Nephron progenitor cell (in vitro differentiated cells): ENCODE measurements at regions not wholly inside any gene's neighbourhood (a gene's known extent, or its start where the extent isn't known, plus 50 kb on each side); places are given as distances from the start of the nearest gene placed in this dataset.

Experiments
- DNase-seq: peaks from one replicate; pipeline ENCODE4 v3.0.0; 2021
- H3K27ac Mint-ChIP-seq: 2 replicates; pipeline ENCODE4 v1.8.0; 2021; ENCODE audit warnings: mild to moderate bottlenecking, moderate library complexity, mixed read lengths
- H3K27me3 Mint-ChIP-seq: 2 replicates; pipeline ENCODE4 v1.8.0; 2021; ENCODE audit warnings: mild to moderate bottlenecking, low read depth, mixed read lengths; ENCODE audit not compliant: poor library complexity
- H3K36me3 Mint-ChIP-seq: 2 replicates; pipeline ENCODE4 v1.8.0; 2021; ENCODE audit warnings: low read depth, mixed read lengths
- H3K4me1 Mint-ChIP-seq: 2 replicates; pipeline ENCODE4 v1.8.0; 2021; ENCODE audit warnings: mixed read lengths
- H3K4me3 Mint-ChIP-seq: 2 replicates; pipeline ENCODE4 v1.8.0; 2021; ENCODE audit warnings: mild to moderate bottlenecking, moderate library complexity, mixed read lengths
- H3K9me3 Mint-ChIP-seq: 2 replicates; pipeline ENCODE4 v1.8.0; 2021; ENCODE audit warnings: mild to moderate bottlenecking, moderate library complexity, mixed read lengths
- TF ChIP-seq, protein P1 (sequence below): fragments of 200-600 bp; sonication (generic); IDR thresholded peaks from 2 replicates; pipeline ENCODE4 v1.5.0; 2021; ENCODE audit warnings: antibody characterized with exemption

DNA sequence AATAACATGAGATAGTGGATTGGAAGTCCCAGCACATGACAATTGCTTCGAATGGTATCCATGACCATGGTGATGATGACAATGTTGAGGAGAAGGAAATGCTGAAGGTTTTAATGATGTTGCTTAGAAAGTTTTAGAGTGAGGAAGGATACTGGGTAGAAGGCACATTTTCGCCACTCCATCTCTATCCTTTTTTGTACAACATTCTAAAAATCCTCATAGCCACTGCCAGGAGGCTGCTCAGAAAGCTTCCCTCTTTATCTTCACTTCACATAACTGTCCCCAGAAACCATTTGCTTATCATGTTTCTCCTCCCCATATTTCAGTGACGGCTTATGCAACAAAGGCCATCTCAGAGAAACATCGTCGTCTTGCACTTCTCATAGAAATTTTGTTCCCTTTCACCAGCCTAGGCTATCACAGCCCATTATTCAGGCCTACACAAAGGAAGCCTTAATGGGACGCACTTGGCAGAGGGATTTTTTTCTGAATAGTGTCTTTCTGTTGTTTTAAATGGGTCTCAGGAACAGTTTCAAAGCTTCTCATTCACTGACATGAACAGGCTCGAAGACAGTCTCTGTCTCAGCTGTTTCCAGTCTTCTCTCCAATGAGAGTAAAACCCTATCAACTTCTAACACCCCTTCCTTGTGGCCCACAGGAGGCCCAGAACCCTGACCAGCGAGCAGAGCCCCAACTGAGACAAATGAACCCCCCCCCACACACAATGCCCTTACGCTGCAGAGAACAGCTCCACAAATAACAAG is 506.7 kb downstream of the HAPSTR1 start:
- Mint-ChIP-seq H3K27me3 (no peaks in the 10 kb centered on the region), H3K27ac (no peak overlapping the region), H3K4me3 (no peak overlapping the region), H3K36me3 (no peaks in the 10 kb centered on the region), H3K4me1 (peaks cover 10% of the 10 kb centered on the region), H3K9me3 (no peaks in the 10 kb centered on the region)
- TF ChIP-seq, protein P1, sequence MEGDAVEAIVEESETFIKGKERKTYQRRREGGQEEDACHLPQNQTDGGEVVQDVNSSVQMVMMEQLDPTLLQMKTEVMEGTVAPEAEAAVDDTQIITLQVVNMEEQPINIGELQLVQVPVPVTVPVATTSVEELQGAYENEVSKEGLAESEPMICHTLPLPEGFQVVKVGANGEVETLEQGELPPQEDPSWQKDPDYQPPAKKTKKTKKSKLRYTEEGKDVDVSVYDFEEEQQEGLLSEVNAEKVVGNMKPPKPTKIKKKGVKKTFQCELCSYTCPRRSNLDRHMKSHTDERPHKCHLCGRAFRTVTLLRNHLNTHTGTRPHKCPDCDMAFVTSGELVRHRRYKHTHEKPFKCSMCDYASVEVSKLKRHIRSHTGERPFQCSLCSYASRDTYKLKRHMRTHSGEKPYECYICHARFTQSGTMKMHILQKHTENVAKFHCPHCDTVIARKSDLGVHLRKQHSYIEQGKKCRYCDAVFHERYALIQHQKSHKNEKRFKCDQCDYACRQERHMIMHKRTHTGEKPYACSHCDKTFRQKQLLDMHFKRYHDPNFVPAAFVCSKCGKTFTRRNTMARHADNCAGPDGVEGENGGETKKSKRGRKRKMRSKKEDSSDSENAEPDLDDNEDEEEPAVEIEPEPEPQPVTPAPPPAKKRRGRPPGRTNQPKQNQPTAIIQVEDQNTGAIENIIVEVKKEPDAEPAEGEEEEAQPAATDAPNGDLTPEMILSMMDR, result no peak
- DNase-seq, result no peak

DNA sequence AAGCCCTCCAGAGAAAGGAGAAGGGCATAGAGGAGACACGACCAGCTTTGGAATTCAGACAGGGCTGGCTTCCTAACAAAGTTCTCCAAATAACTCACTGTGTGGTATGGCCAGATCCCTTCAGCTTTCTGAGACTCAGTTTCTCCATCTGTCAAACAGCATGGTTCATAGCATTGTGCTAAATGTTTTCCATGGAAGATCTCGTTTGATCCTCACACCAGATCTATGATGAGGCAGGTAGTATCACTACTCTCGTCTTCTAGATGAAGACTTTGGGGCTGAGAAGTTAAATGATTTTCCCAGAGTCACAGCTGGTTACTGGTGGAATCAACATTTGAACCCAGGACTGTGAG is 507.3 kb downstream of the HAPSTR1 start:
- Mint-ChIP-seq H3K4me3 (no peak overlapping the region), H3K27me3 (no peaks in the 10 kb centered on the region), H3K27ac (no peak overlapping the region), H3K36me3 (no peaks in the 10 kb centered on the region), H3K4me1 (peaks cover 4% of the 10 kb centered on the region), H3K9me3 (no peaks in the 10 kb centered on the region)
- DNase-seq, result no peak
- TF ChIP-seq, protein P1, result no peak

DNA sequence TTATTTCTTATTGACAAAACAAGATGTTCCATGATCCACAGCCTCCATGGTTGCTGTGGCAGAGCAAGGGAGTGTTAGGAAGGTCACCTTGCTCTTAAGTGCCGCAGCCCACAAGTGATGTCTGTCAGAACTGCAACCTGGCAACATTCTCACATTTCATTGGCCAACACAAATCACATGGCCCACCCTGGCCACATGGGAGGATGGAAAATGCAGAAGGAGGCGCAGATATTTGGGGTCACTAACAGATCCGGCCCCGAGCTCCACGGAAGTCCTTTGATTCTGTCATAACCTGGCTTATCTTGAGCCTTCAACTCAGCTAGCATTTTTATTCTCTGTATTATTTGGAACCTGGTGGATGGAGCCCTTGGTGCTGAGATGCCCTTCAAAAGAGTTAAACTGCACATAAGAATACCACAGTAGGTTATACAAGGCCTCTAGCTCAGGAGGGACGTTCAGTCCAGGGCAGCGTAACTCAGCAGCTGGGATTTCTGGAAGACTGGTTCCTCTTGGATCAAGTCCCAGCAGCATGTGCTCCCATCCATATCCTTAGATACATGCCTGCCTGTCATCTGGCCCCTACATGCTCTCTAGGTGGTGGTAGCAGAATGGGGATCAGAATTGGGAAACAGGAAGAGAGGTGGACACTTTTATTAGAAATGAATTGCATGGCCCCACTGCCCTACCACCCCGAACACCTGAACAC is 508.1 kb downstream of the HAPSTR1 start:
- TF ChIP-seq, protein P1, result no peak
- Mint-ChIP-seq H3K4me1 (peaks cover 4% of the 10 kb centered on the region), H3K27ac (no peak overlapping the region), H3K9me3 (no peaks in the 10 kb centered on the region), H3K27me3 (no peaks in the 10 kb centered on the region), H3K36me3 (no peaks in the 10 kb centered on the region), H3K4me3 (no peak overlapping the region)
- no peak for DNase-seq

DNA sequence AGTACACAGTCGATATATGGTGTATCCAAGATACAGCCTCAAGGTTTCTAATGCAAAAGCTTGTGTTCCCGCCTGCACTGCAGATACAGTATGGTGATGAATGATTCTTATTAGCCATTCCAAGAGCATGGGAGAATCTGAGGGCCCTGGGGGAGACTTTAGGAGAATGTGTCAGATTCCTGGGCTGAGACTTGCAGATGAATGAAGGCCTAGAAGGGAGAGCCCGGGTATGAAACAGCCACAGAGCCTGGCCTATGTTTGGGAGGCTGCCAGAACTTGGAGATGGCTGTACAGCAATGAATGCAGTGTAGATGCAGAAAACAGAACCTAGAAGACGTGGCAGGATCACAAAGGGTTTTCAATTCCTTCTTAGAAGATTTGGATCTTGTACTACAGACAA is 510.7 kb downstream of the HAPSTR1 start:
- H3K27me3 Mint-ChIP-seq, result peaks cover 3% of the 10 kb centered on the region
- TF ChIP-seq, protein P1, result no peak
- no peak overlapping the region for H3K27ac Mint-ChIP-seq
- H3K4me1 Mint-ChIP-seq, result peaks cover 4% of the 10 kb centered on the region
- no peak overlapping the region for H3K4me3 Mint-ChIP-seq
- no peak for DNase-seq
- no peaks in the 10 kb centered on the region for H3K36me3 Mint-ChIP-seq
- H3K9me3 Mint-ChIP-seq, result no peaks in the 10 kb centered on the region

DNA sequence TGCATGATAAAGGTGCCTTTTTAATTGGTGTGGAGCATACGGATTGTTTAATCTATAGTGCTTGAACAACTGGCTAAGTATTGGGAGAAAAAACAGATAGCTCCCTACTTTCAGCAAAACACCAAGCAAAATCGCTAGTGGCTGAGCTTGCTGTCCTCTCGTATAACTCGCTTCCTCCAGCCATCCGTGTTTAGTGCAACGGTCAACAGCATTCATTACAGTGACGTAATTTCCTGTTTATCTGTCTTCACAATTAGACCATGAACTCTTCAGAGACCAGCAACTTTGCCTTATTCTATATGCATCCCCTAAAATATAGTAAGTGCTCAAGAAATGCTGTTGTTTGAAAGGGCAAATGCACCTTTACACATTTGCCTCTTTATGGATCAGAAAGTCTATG is 511.9 kb downstream of the HAPSTR1 start:
- Mint-ChIP-seq H3K27me3 (peaks cover 3% of the 10 kb centered on the region), H3K9me3 (no peaks in the 10 kb centered on the region), H3K4me1 (peaks cover 4% of the 10 kb centered on the region), H3K4me3 (no peak overlapping the region), H3K27ac (no peak overlapping the region), H3K36me3 (no peaks in the 10 kb centered on the region)
- TF ChIP-seq, protein P1, result no peak
- no peak for DNase-seq
